GM12892 (cell line): ENCODE measurements at regions not wholly inside any gene's neighbourhood (a gene's known extent, or its start where the extent isn't known, plus 50 kb on each side); places are given as distances from the start of the nearest gene placed in this dataset.

Source experiments
- POLR2A ChIP-seq: IDR thresholded peaks from 2 replicates; pipeline ENCODE4 v1.6.1; 2011; ENCODE audit warnings: low read depth, low read length, control low read depth
- POLR2AphosphoS5 ChIP-seq: IDR thresholded peaks from 2 replicates; pipeline ENCODE4 v1.6.1; 2011; ENCODE audit warnings: low read depth, low read length, control low read depth
- TAF1 ChIP-seq: IDR thresholded peaks from 2 replicates; pipeline ENCODE4 v1.6.1; 2011; ENCODE audit warnings: low read depth, mild to moderate bottlenecking, control low read depth, low read length, borderline replicate concordance

GRCh38 chr16:50463581-50464324 lies 84.4 kb upstream of the NKD1 start:
- TF ChIP-seq POLR2A (no peak), POLR2AphosphoS5 (no peak), TAF1 (no peak)
